A172 (cell line): ENCODE measurements at regions not wholly inside any gene's neighbourhood (a gene's known extent, or its start where the extent isn't known, plus 50 kb on each side); places are given as distances from the start of the nearest gene placed in this dataset.
A peak's percentile ranks its signal among the peaks of the same experiment; 100 is the strongest.

Experiments used
- DNase-seq: peaks from one replicate; pipeline ENCODE4 v3.0.0-alpha.2; 2015; ENCODE audit warnings: low spot score

DNA sequence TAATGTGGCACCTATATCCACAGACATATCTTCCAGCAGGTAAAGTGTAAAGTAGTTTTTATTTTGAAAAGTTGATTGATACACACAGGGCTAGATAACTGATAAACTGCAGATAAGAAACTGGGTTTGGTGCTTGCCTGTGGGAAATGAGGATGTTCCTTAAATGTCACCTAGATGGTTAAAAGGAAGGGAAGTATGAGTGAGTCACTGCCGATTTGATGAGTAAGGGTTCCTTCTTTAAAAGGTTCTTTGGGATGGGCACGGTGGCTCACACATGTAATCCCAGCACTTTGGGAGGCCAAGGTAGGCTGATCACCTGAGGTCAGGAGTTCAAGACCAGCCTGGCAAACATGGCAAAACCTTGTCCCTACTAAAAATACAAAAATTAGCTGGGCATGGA lies 73.8 kb upstream of the FRY start:
- DNase-seq, result no peak

DNA sequence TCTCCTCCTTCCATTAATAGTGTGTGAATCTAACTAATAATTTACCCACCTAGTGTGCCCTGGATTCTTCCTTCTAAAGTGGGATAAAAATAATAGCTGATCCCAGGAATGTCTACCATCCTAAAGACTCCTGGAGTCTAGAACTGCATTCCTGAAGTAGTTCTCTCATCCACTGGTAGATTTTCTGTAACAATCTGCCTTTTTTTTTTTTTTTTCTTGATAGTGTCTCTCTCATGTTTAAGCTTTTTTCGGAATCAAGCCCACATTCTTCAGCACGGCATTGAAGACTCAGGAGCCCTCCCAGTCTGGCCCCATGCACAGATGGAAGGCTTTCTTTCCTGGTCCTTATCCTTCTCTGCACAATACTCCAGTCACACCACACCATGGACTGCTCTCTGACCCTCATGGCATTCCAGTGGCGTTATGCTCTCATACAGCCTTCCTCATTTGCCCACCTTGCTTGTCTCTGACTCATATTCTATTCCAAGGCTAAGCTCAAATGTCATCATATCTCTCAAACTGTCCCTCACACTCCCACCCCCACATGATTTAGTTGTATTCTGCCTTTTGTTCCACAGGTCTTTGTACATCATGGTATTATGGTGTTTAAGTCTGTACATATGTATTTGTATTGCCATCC lies 68.7 kb upstream of the FRY start:
- no peak for DNase-seq

DNA sequence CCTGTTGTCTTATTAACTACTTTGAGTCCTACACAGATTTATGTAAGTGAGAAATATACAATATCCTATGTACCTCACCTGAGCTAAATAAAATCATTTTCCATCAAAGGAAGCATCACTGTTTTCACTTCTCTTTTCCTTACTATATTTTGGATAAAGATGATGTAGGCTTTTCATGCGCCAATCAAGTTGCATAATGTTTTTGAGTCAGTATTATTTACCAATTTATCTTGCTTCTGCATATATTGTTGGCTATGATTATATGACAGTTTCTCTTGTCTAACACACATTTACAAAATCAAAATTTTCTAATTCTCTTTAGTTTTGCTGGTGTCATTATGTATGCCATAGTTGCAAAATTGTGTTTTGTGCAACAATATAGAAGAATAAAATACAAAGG lies 67.9 kb upstream of the FRY start:
- no peak for DNase-seq

DNA sequence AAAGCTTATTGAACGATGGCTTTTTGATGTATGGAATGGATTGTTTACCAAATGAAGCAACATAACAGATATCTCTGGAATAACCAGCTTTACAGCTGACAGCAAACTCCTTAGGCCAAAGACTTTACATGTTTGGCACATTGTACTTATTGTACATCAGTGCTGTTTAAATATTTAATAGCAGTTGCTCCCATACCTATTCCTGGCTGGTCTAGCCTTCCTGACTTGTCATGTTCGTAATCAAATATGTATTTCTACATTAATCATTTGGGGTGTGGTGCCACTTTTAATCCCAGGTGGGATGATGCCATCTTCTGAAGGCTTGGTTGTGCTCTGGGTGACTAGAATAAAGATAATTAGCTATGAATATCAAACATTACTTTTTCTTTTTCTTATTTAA lies 67.4 kb upstream of the FRY start:
- DNase-seq, result no peak

DNA sequence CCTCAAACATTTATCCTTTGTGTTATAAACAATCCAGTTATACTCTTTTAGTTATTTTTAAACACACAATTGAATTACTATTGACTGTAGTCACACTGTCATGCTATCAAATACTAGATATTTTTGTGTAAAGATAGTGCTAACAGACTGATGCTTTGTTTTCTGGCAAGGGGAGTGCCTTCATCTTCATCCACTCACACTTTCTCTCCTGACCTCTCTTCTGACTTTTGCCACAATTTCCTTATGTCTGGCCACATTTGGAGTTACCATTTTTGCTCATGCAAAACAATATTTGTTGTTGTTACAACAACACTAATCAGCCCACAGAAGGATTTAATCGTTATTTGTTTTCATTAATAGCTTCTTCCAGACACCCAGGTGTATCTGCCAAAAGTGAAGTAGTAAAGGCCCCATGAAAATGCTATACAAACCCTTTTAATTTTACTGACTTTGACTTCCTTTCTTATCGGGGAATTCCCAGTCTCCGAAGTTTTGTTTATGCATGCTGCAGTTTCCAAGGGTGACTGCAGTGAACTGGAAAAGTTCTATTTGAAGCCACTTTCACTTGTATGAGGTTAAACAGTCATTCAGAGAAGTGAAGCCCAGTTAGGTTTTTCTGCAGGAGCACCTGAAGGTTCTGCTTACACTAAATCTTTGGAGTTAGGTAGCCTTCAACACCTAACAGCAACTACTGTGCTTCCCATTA lies 66.1 kb upstream of the FRY start:
- no peak for DNase-seq

DNA sequence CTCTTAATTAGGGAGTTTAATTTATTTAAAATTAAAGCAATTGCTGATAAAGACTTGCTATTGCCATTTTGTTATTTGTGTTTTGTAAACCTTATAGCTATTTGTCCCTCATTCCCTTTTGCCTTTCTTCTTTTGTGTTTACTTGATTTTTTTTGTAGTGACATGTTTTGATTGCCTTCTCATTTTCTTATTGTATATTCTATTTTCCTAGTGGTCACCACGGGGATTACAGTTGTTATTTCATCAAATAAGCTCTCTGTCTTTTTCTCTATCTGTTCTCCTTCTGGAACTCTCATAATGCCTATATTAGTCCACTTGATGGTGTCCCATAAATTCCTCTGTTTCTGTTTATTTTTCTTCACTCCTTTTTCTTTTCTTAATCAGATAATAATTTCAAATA lies 64.4 kb upstream of the FRY start:
- no peak for DNase-seq

DNA sequence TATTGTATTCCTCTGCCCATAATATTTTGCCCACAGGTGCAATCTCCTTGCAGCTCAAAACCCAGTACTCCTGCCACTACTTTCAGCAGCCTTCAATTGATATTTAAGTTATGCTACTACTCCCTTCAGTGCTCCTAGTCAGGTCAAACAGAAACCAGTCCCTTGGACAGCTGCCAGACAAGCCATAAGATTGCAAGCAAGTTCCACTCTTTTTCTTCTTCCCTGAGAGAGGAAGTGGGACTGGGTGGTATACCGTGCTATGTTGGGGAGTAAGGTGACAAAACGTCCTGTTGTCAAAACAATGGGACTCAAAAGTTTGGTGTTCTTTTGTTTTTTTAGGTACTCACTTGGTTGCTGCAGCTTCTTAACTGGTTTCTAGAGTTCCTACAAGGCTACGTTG lies 63.1 kb upstream of the FRY start:
- DNase-seq, result no peak

DNA sequence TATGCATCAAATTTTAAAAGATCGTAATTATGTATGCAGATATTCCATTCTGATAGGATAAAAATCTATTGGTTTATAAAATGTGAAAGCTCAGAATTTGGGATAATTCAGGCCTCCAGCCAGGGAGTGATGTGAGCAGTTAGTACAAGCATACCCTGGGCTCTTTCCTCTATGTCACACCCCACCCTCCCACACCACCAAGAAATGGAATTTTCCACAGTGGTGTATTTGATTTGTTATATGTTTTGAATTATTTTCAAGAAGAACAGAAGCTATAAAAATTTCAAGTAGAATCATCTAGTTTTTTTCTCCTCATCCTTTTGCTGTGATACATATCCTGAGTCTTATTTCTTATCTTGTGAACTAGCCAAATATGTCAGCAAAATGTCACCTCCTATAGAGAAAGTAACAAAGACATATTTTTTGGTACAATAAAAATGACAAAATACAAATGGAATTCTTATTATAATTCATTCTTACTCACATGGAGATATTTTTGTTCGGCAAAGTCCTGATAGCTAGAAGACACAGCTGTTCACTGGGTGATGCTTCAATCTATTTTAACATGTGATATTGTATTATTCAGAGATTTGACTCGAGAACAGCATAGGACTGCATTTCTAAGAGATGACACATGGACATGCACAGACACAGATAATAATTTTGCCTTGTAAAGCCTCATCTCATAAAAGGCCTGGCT lies 61.2 kb upstream of the FRY start:
- peak; percentile 50 for DNase-seq

DNA sequence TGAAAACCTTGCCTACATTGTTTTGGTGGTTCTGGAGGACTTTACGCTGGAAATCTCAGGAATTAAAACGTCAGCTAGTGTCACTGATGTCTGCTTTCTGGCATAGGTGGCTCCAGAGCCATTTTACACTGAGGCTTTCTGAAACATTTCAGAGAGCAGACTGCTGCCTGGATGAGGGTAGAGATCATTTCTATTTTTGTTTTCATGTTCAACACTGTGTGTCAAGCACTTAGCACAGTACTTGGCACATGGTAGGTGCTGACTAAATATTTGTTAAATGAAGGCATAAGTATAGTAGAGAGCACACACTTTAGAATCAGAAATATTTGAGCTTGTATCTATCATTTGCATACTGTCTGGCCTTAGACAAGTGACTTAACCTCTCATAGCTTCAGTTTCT lies 59.1 kb upstream of the FRY start:
- DNase-seq, result no peak

DNA sequence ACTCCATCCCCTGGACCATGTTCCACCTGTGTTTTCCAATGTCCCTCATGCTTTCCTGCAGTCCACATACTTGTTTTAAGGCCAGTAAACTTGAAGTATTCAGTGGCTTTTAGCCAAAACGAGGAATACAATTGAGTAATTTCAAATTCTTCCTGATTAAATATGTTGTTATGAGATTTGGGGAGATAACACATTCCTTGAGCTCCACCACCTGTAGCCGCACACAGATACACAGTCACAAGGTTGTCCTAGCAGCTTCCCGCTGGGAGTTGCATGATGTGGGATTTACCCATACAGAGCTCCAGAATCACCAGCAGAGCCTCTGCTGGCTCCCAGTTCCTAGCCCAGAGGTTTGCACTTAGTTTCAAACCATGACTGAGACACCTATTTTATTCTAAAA lies 53.6 kb upstream of the FRY start:
- DNase-seq, result no peak

DNA sequence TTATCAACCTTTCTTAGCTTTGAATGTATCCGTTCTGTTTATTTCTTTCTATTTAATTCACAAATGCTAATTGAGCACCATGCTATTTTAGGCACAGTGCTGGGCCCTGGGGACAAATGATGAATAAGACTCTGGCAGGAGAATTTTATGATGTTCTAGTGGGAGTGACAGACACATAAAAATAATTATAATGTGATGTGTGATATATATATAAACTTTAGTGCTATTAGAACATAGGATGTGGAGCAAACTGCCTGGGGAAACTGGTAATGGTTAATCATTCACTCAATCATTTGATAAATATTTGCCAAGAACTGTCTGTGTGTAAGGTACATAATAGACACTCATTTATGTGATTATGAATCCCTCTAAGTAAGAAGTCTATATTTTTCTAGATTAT lies 50.7 kb upstream of the FRY start:
- no peak for DNase-seq
